ENCODE measurements at regions not wholly inside any gene's neighbourhood (a gene's known extent, or its start where the extent isn't known, plus 50 kb on each side); places are given as distances from the start of the nearest gene placed in this dataset.

GRCh38 chr13:68047889-68048288, 817.8 kb upstream of the PCDH9 start:
- no peak for DNase-seq (ENCODE audit: low spot score)

- no peak for DNase-seq (ENCODE audit: low spot score)
These were observed 816.8 kb upstream of the PCDH9 start for GRCh38 chr13:68046903-68047302.

- DNase-seq (ENCODE audit: low spot score), result no peak
These were observed 800.1 kb upstream of the PCDH9 start for GRCh38 chr13:68030152-68030809.

GRCh38 chr13:68028701-68029100, 798.6 kb upstream of the PCDH9 start:
- DNase-seq (ENCODE audit: low spot score), result no peak

- DNase-seq (ENCODE audit: low spot score), result no peak
These were observed 797.2 kb upstream of the PCDH9 start for GRCh38 chr13:68027306-68027705.

- DNase-seq (ENCODE audit: low spot score), result no peak
These were observed 795.9 kb upstream of the PCDH9 start for GRCh38 chr13:68026077-68026476.

- DNase-seq (ENCODE audit: low spot score), result no peak
These were observed 795.5 kb upstream of the PCDH9 start for GRCh38 chr13:68025604-68026003.

GRCh38 chr13:68023838-68024581, 793.9 kb upstream of the PCDH9 start:
- DNase-seq (ENCODE audit: low spot score), result no peak

- no peak for DNase-seq (ENCODE audit: low spot score)
These were observed 789.8 kb upstream of the PCDH9 start for GRCh38 chr13:68019901-68020300.

- no peak for DNase-seq (ENCODE audit: low spot score)
These were observed 779.4 kb upstream of the PCDH9 start for GRCh38 chr13:68009546-68009945.

GRCh38 chr13:68007576-68007975, 777.4 kb upstream of the PCDH9 start:
- no peak for DNase-seq (ENCODE audit: low spot score)

- no peak for DNase-seq (ENCODE audit: low spot score)
These were observed 766.0 kb upstream of the PCDH9 start for GRCh38 chr13:67996101-67996500.

- DNase-seq (ENCODE audit: low spot score), result no peak
These were observed 760.7 kb upstream of the PCDH9 start for GRCh38 chr13:67990868-67991267.

GRCh38 chr13:67986234-67986633, 756.1 kb upstream of the PCDH9 start:
- no peak for DNase-seq (ENCODE audit: low spot score)

- no peak for DNase-seq (ENCODE audit: low spot score)
These were observed 746.9 kb upstream of the PCDH9 start for GRCh38 chr13:67977066-67977465.

- DNase-seq (ENCODE audit: low spot score), result peak; percentile 8
These were observed 741.2 kb upstream of the PCDH9 start for GRCh38 chr13:67971291-67971690.

GRCh38 chr13:67967031-67967430, 736.9 kb upstream of the PCDH9 start:
- no peak for DNase-seq (ENCODE audit: low spot score)

- no peak for DNase-seq (ENCODE audit: low spot score)
These were observed 735.9 kb upstream of the PCDH9 start for GRCh38 chr13:67966065-67966464.

GRCh38 chr13:67964986-67965385, 734.9 kb upstream of the PCDH9 start:
- no peak for DNase-seq (ENCODE audit: low spot score)

GRCh38 chr13:67964091-67964490, 734.0 kb upstream of the PCDH9 start:
- no peak for DNase-seq (ENCODE audit: low spot score)

- no peak for DNase-seq (ENCODE audit: low spot score)
These were observed 731.2 kb upstream of the PCDH9 start for GRCh38 chr13:67961331-67961730.

GRCh38 chr13:67951431-67951830, 721.3 kb upstream of the PCDH9 start:
- no peak for DNase-seq (ENCODE audit: low spot score)

- DNase-seq (ENCODE audit: low spot score), result no peak
These were observed 720.5 kb upstream of the PCDH9 start for GRCh38 chr13:67950603-67951002.

GRCh38 chr13:67946131-67946530, 716.0 kb upstream of the PCDH9 start:
- DNase-seq (ENCODE audit: low spot score), result no peak
